Nephron (organoid): ENCODE measurements at regions not wholly inside any gene's neighbourhood (a gene's known extent, or its start where the extent isn't known, plus 50 kb on each side); places are given as distances from the start of the nearest gene placed in this dataset.

Source experiments
- H3K27ac Mint-ChIP-seq, 3 experiments: 2 replicates each; pipeline ENCODE4 v1.8.0; 2020; ENCODE audit warnings: mixed read lengths in 3 of 3, mild to moderate bottlenecking in 2 of 3, moderate library complexity in 1 of 3
- H3K27me3 Mint-ChIP-seq: 2 replicates; pipeline ENCODE4 v1.8.0; 2021; ENCODE audit warnings: low read depth, mild to moderate bottlenecking, moderate library complexity, mixed read lengths
- H3K36me3 Mint-ChIP-seq: 2 replicates; pipeline ENCODE4 v1.8.0; 2020; ENCODE audit warnings: low read depth, mixed read lengths
- H3K4me1 Mint-ChIP-seq: 2 replicates; pipeline ENCODE4 v1.8.0; 2020; ENCODE audit warnings: mixed read lengths
- H3K4me3 Mint-ChIP-seq, 3 experiments: 2 replicates each; pipeline ENCODE4 v1.8.0; 2020; ENCODE audit warnings: mild to moderate bottlenecking in 3 of 3, mixed read lengths in 3 of 3, moderate library complexity in 2 of 3
- H3K9me3 Mint-ChIP-seq: 2 replicates; pipeline ENCODE4 v1.8.0; 2020; ENCODE audit warnings: mixed read lengths
- CTCF ChIP-seq, 3 experiments: fragments of 200-600 bp; sonication (generic); IDR thresholded peaks; one replicate each; pipeline ENCODE4 v1.5.0; 2021; ENCODE audit warnings: antibody characterized with exemption in 3 of 3; ENCODE audit not compliant: unreplicated experiment in 3 of 3

DNA sequence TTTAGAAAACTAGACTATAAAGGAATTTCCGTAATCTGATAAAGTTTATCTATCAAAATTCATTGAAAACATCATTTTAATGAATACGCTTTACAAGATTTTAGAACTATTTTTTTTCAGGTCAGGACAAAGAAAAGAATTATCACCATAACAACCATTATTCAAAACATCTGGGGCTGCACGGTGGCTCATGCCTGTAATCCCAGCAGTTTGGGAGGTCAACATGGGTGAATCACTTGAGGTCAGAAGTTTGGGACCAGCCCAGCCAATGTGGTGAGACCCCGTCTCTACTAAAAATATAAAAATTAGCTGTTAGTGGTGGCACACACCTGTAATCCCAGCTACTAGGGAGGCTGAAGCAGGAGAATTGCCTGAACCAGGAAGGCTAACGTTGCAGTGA is 260.4 kb downstream of the WNT5A start:
- peaks cover 7% of the 10 kb centered on the region for H3K27me3 Mint-ChIP-seq
- TF ChIP-seq CTCF (IDR thresholded peaks at IDR 0.05; ENCODE audit: unreplicated experiment in 3 of 3), result no peak
- H3K27ac Mint-ChIP-seq, result no peak overlapping the region
- no peaks in the 10 kb centered on the region for H3K36me3 Mint-ChIP-seq
- no peak overlapping the region for H3K4me3 Mint-ChIP-seq
- no peaks in the 10 kb centered on the region for H3K4me1 Mint-ChIP-seq
- H3K9me3 Mint-ChIP-seq, result peaks cover 8% of the 10 kb centered on the region

DNA sequence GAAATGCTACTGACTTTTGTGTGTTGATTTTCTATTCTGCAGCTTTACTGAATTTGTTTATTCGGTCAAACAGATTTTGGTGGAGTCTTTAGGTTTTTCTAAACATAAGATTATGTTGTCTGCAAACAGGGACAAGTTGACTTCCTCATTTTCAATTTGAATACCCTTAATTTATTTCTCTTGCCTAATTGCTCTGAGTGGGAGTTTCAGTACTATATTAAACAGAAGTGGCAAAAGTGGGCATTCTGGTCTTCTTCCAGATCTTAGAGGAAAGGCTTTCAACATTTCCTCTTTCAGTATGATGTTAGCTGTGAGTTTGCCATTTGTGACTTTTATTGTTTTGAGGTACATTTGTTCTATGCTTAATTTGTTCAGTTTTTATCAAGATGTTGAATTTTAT is 268.5 kb downstream of the WNT5A start:
- Mint-ChIP-seq H3K27me3 (peaks cover 4% of the 10 kb centered on the region), H3K4me1 (no peaks in the 10 kb centered on the region), H3K36me3 (peaks cover 7% of the 10 kb centered on the region), H3K4me3 (no peak overlapping the region), H3K9me3 (peaks cover 49% of the 10 kb centered on the region), H3K27ac (no peak overlapping the region)
- no peak for TF ChIP-seq CTCF (IDR thresholded peaks at IDR 0.05; ENCODE audit: unreplicated experiment in 3 of 3)

GRCh38 chr3:55207744-55208143 is 279.4 kb downstream of the WNT5A start:
- no peaks in the 10 kb centered on the region for H3K4me1 Mint-ChIP-seq
- H3K9me3 Mint-ChIP-seq, result peaks cover 28% of the 10 kb centered on the region
- no peak for TF ChIP-seq CTCF (IDR thresholded peaks at IDR 0.05; ENCODE audit: unreplicated experiment in 3 of 3)
- peaks cover 5% of the 10 kb centered on the region for H3K36me3 Mint-ChIP-seq
- no peak overlapping the region for H3K27ac Mint-ChIP-seq
- peaks cover 7% of the 10 kb centered on the region for H3K27me3 Mint-ChIP-seq
- H3K4me3 Mint-ChIP-seq, result no peak overlapping the region

- Mint-ChIP-seq H3K4me1 (no peaks in the 10 kb centered on the region), H3K27ac (no peak overlapping the region), H3K4me3 (no peak overlapping the region), H3K27me3 (peaks cover 7% of the 10 kb centered on the region), H3K9me3 (peaks cover 19% of the 10 kb centered on the region), H3K36me3 (peaks cover 5% of the 10 kb centered on the region)
- TF ChIP-seq CTCF (IDR thresholded peaks at IDR 0.05; ENCODE audit: unreplicated experiment in 3 of 3), result no peak
Measured at GRCh38 chr3:55205990-55206389, 278.1 kb upstream of the LRTM1 start.

GRCh38 chr3:55204417-55204816 is 276.6 kb upstream of the LRTM1 start:
- no peak for TF ChIP-seq CTCF (IDR thresholded peaks at IDR 0.05; ENCODE audit: unreplicated experiment in 3 of 3)
- Mint-ChIP-seq H3K4me1 (no peaks in the 10 kb centered on the region), H3K36me3 (no peaks in the 10 kb centered on the region), H3K9me3 (peaks cover 10% of the 10 kb centered on the region), H3K27me3 (peaks cover 4% of the 10 kb centered on the region), H3K4me3 (no peak overlapping the region), H3K27ac (no peak overlapping the region)

GRCh38 chr3:55203546-55203945 is 275.7 kb upstream of the LRTM1 start:
- no peaks in the 10 kb centered on the region for H3K36me3 Mint-ChIP-seq
- H3K27me3 Mint-ChIP-seq, result peaks cover 4% of the 10 kb centered on the region
- no peak overlapping the region for H3K27ac Mint-ChIP-seq
- no peak overlapping the region for H3K4me3 Mint-ChIP-seq
- TF ChIP-seq CTCF (IDR thresholded peaks at IDR 0.05; ENCODE audit: unreplicated experiment in 3 of 3), result no peak
- peaks cover 2% of the 10 kb centered on the region for H3K9me3 Mint-ChIP-seq
- H3K4me1 Mint-ChIP-seq, result peaks cover 7% of the 10 kb centered on the region
